ENCODE measurements at regions not wholly inside any gene's neighbourhood (a gene's known extent, or its start where the extent isn't known, plus 50 kb on each side); places are given as distances from the start of the nearest gene placed in this dataset.

DNA sequence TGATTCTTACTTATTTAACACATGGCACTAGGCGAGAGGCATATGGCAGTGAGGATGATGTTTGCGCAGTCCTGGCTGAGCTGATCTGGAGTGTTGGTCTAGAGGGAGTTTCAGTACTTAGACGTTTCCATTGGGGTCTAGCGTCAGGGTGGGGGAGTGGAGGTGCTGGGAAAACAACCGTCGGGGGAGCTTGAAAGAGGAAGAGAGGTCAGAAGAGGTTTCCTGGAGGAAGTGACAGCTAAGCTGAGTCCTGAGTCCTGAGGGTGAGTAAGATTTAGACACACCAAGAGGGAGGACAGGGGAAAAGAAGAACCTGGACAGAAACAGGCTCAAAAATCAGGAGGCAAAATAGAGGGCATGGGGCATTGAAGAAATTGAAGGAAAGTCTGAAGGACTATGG is 81.4 kb downstream of the ALOX5AP start:
- FAIRE-seq, result no peak
- TF ChIP-seq POLR2AphosphoS5 (IDR thresholded peaks at IDR 0.05; ENCODE audit: low read depth, low read length) (no peak), TAF1 (IDR thresholded peaks at IDR 0.05; ENCODE audit: borderline replicate concordance, low read depth, low read length) (no peak), POLR2A (IDR thresholded peaks at IDR 0.05; ENCODE audit: low read depth, low read length) (no peak)
- no peak for DNase-seq (ENCODE audit: insufficient read length)

DNA sequence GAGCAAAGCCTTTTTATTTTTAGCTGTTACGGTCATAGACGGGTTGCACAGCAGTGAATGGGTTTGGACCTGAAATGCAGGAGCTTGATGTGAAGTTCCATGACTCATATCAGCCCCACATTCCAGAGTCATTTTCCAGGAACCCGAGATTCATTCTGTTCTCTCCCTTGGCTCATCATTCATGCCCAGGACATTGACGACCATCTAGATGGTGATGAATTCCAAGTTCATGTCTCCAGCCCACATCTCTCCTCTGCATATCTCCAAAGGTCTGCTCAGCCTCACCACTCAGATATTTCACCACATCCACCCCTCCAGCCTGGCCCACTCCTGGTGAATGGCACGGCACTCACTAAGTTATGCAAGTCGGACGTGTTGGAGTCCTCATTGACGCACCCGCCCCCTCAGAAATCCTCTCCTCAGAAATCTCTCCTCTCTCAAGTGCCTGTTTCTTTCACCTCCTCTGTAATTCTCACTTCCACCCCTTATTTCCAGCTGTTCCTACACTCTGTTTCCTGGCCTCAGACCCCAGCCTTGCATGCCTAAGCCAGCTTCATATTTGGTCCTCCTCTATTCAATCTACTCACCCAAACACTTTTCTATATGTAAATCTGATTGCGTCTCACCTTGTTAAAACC is 83.1 kb downstream of the ALOX5AP start:
- DNase-seq (ENCODE audit: insufficient read length) (no peak), FAIRE-seq (no peak)
- TF ChIP-seq POLR2A (IDR thresholded peaks at IDR 0.05; ENCODE audit: low read depth, low read length) (no peak), TAF1 (IDR thresholded peaks at IDR 0.05; ENCODE audit: borderline replicate concordance, low read depth, low read length) (no peak), POLR2AphosphoS5 (IDR thresholded peaks at IDR 0.05; ENCODE audit: low read depth, low read length) (no peak)

DNA sequence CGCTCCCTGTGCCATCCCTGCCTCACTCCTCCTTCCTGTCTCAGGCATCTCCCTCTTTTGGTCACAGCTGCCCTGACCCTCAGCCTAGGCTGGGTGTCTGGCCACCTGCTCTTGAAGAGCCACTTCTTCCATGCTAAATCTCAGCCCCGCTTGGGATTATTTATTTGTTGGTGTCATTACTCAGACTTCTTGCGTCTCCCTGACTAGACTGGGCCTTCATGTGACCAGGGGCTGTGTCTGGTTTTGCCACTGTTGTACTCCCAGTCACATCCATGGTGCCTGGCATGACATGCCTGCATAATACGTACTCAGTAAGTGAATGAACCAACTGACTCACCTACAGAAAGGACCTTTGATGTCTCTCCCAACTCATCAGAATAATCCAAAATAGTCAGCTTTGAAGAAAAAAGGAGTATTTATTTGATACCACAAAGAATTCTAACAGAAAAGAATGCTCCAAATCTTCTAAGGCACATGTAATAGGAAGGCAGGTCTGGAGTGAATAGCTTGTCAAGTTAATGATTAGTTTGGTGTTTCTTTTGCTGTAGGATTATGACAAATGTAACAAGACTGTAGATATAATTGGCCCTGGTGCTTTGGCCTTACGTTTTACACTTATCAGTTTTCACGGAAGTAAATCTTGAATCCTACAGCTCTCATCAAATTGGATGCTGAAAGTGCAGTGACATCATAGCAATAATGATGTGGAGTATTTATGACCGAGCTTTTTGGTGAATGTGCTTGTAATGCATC is 84.0 kb downstream of the ALOX5AP start:
- no peak for FAIRE-seq

DNA sequence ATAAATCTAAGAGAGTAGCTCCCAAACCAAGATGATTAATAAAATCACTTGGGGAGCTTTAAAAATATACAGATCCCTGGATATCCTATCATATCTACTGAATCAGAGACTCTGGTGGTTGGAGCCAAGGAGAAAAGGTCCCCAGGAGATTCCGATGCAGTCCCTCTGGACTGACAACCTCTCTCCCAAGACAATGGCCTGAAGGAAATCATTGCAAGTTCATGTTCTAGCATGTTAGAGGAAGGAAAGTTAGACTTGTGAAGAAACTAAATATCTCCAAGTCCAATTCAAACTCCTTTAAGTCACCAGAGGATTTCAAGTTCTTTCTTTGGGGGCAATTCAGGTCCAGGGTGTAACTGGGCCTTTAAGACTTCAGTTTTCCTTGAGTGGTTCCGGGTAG is 84.7 kb upstream of the MEDAG start:
- FAIRE-seq, result no peak
- TF ChIP-seq POLR2A (IDR thresholded peaks at IDR 0.05; ENCODE audit: low read depth, low read length) (no peak), POLR2AphosphoS5 (IDR thresholded peaks at IDR 0.05; ENCODE audit: low read depth, low read length) (no peak), TAF1 (IDR thresholded peaks at IDR 0.05; ENCODE audit: borderline replicate concordance, low read depth, low read length) (no peak)
- no peak for DNase-seq (ENCODE audit: insufficient read length)

More for the DNA sequence above, 84.0 kb downstream of the ALOX5AP start:
- TF ChIP-seq TAF1 (IDR thresholded peaks at IDR 0.05; ENCODE audit: borderline replicate concordance, low read depth, low read length) (no peak), POLR2A (IDR thresholded peaks at IDR 0.05; ENCODE audit: low read depth, low read length) (no peak)
- DNase-seq (ENCODE audit: insufficient read length), result no peak

DNA sequence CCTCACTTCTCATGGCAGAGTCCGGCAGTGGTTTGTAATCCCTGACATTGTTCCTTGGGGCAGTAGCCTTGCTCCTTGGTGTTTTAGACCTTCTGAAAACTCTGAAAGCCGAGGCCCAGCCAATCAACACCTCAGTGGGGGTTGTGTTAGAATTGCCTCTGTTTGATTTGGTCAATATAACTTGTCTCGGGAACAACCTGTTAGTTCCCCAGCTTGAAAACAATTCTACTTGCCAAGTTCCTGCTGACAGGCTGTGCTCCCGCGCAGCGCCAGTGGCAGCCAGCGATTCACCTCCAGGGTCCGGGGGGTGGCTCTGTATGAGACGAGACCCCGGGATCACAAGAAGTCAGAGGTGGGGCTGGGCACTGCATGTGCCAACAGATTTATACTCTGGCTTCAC is 81.4 kb upstream of the MEDAG start:
- FAIRE-seq (no peak), DNase-seq (ENCODE audit: insufficient read length) (no peak)

DNA sequence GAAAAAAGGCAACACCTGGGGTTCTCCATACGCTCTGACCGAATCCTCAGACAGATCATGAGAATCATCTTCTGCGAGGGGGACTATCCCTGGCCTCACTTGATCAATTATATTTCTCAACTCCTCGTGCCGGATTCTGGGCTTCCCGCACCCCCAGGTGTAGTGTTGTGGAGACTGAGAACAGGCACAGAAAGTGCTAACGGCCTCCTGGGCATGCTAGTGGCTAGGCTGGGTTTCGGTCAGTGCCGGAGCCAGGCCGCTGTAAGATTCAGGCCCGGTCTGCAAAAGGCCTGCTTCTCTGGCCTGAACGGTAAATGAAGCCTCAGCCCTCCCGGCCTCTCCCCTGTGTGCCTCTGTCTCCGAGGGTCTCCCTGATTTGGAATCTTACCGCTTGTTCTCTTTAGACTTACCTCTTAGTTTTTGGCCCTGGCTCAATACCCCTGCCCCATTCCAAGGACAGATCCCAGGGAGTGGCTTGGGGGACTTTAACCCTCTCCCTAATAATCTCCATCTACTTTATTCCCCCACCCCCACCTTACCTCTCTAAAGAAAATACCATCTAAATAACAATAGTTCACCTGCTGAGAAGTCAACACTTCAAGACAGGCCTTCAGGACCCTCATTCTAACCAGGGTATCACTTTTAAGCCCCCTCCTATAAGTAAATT is 79.0 kb upstream of the MEDAG start:
- DNase-seq (ENCODE audit: insufficient read length), result no peak
- TF ChIP-seq TAF1 (IDR thresholded peaks at IDR 0.05; ENCODE audit: borderline replicate concordance, low read depth, low read length) (no peak), POLR2A (IDR thresholded peaks at IDR 0.05; ENCODE audit: low read depth, low read length) (no peak), POLR2AphosphoS5 (IDR thresholded peaks at IDR 0.05; ENCODE audit: low read depth, low read length) (no peak)
- FAIRE-seq, result no peak

More for the DNA sequence above, 81.4 kb upstream of the MEDAG start:
- no peak for TF ChIP-seq POLR2A (IDR thresholded peaks at IDR 0.05; ENCODE audit: low read depth, low read length)
- no peak for TF ChIP-seq POLR2AphosphoS5 (IDR thresholded peaks at IDR 0.05; ENCODE audit: low read depth, low read length)
- TF ChIP-seq TAF1 (IDR thresholded peaks at IDR 0.05; ENCODE audit: borderline replicate concordance, low read depth, low read length), result no peak

DNA sequence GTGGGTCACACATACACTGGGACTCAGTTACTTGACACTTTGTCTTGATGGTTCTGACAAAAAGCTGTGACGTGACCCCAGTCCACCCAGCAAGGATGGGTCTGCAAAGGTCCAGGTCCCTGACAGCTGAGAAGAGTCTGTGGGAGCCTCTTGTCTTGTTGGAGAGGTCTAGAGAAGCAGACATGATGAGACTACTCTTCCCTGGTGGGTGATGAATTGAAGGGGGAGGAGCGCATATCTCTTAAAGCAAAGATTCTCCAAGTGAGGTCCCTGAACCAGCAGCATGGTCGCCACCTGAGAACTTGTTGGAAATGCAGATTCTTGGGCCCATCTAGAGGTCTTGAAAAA is 78.5 kb upstream of the MEDAG start:
- FAIRE-seq (no peak), DNase-seq (ENCODE audit: insufficient read length) (no peak)
- TF ChIP-seq POLR2A (IDR thresholded peaks at IDR 0.05; ENCODE audit: low read depth, low read length) (no peak), POLR2AphosphoS5 (IDR thresholded peaks at IDR 0.05; ENCODE audit: low read depth, low read length) (no peak), TAF1 (IDR thresholded peaks at IDR 0.05; ENCODE audit: borderline replicate concordance, low read depth, low read length) (no peak)

DNA sequence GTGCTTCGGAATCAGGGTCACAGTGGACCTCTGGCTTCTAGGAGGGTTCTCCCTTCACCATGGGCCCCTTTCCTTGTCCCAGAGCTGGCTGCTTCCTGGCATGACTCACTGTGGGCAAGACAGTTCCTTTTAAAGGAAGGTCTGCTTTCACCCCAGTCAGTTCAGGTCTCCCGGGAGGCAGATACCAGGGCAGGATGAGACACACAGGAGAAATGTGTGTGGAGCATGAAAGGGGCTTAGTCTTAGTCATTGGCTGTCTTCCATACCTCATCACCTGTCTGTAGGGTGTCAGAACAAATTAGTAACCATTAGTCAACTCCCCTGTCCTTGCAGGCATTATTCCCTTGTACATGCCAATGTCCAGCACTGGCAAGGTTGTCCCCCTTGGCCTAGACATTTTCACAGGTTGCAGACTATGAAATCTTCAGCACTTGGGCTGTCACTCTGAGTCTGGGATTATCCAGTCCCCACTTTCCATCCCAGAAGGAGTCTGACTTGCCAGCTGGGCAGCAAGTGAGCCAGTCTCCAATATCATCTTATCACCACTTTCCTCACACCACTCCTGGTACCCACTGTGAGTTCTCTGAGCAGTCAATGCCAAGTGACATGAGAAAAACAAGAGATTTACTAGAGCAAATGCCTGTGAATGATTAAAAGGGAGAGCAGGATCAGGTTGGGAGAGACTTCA is 76.8 kb upstream of the MEDAG start:
- no peak for FAIRE-seq
- no peak for DNase-seq (ENCODE audit: insufficient read length)
- TF ChIP-seq POLR2A (IDR thresholded peaks at IDR 0.05; ENCODE audit: low read depth, low read length) (no peak), POLR2AphosphoS5 (IDR thresholded peaks at IDR 0.05; ENCODE audit: low read depth, low read length) (no peak), TAF1 (IDR thresholded peaks at IDR 0.05; ENCODE audit: borderline replicate concordance, low read depth, low read length) (no peak)

DNA sequence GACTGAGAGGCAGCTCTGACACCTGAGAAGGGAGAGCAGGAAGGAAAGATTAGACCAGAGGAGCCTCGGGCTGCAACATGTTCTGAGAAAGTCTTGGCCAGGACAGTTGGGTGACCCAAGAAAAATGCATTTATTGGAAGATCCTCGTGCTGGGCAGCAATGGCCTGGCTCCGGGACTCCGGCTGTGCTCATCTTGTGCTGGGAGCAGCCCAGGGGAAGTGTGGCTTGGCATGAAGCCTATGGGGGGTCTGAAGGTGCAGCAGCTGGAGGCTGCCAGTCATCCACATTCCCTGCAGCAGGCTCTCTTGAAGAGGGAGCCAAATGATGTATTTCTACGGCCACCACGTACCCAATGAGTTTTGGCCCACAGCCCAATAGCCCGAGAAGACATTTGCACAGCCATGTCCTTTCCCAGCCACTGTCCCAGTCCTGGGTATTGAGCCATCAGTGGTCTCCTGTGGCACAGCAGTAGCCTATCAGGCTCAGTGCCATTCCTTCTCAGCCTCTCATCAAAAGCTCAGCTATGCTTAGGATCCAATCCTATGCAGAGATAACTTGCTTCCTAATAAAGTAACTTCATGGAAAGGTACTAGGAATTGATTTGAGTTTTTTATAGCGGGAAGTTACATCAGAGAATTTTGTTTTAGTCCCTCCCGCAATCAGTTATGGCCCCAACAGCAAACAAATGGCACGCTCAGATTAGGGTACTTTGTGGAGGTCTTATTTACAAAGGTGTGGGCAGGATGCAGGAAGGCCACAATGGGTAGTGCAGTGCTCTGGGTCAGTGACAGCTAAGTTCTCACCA is 76.0 kb upstream of the MEDAG start:
- TF ChIP-seq TAF1 (IDR thresholded peaks at IDR 0.05; ENCODE audit: borderline replicate concordance, low read depth, low read length), result no peak
- no peak for TF ChIP-seq POLR2A (IDR thresholded peaks at IDR 0.05; ENCODE audit: low read depth, low read length)
- TF ChIP-seq POLR2AphosphoS5 (IDR thresholded peaks at IDR 0.05; ENCODE audit: low read depth, low read length), result no peak
- no peak for FAIRE-seq
- no peak for DNase-seq (ENCODE audit: insufficient read length)

DNA sequence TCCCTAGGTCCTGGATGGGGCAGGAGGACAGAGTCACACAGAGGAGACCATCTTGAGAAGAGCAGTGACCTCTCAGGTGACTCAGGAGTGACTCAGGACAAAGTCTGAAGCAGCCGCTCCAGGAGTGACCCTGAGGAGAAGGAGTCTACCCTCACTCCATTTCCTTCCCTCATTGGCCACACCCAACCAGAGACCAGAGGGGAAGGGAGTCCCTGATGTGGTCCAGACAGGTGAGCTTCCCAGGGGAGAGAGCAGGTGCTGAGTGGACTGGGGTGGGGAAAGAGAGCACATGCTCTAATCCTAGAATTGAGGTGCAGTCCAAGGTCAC is 75.5 kb upstream of the MEDAG start:
- no peak for TF ChIP-seq POLR2AphosphoS5 (IDR thresholded peaks at IDR 0.05; ENCODE audit: low read depth, low read length)
- TF ChIP-seq POLR2A (IDR thresholded peaks at IDR 0.05; ENCODE audit: low read depth, low read length), result no peak
- no peak for TF ChIP-seq TAF1 (IDR thresholded peaks at IDR 0.05; ENCODE audit: borderline replicate concordance, low read depth, low read length)
- FAIRE-seq (no peak), DNase-seq (ENCODE audit: insufficient read length) (no peak)

DNA sequence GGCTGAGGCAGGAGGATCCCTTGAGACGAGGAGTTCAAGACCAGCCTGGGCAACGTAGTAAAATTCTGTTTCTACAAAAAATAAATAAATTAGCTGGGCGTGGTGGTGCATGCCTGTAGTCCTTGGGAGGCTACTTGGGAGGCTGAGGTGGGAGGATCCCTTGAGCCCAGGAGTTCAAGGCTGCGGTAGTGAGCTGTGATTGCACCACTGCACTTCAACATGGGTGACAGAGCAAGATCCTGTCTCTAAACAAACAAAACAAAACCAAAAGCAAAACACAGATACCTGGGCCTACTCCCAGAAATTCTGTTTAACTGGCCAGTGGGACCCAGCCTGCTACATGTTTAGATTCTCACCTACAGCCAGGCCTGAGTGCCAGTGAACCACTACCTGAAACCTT is 74.6 kb upstream of the MEDAG start:
- no peak for DNase-seq (ENCODE audit: insufficient read length)
- TF ChIP-seq TAF1 (IDR thresholded peaks at IDR 0.05; ENCODE audit: borderline replicate concordance, low read depth, low read length) (no peak), POLR2A (IDR thresholded peaks at IDR 0.05; ENCODE audit: low read depth, low read length) (no peak), POLR2AphosphoS5 (IDR thresholded peaks at IDR 0.05; ENCODE audit: low read depth, low read length) (no peak)
- FAIRE-seq, result no peak
